CD8-positive, alpha-beta memory T cell (primary cell): ENCODE measurements at regions not wholly inside any gene's neighbourhood (a gene's known extent, or its start where the extent isn't known, plus 50 kb on each side); places are given as distances from the start of the nearest gene placed in this dataset.

Experiments
- CTCF ChIA-PET: fragments of 350-600 bp; sonication (Branson Sonifier 250); formaldehyde crosslinking; loops from one replicate; lab custom pipeline; 2021; ENCODE audit warnings: antibody characterized with exemption; lab: Charles Lee
- POLR2A ChIA-PET: fragments of 350-600 bp; sonication (Branson Sonifier 250); formaldehyde crosslinking; loops from one replicate; lab custom pipeline; 2021; ENCODE audit warnings: antibody characterized with exemption; lab: Charles Lee
- DNase-seq, 5 donors: peaks; one replicate each; pipeline versions ENCODE4 v3.0.0 to v3.0.0-alpha.2; 2020 to 2022; ENCODE audit warnings: mixed read lengths in 1 of 5
- H3K27ac ChIP-seq: one replicate; pipeline ENCODE4 v1.7.0; 2013; ENCODE audit warnings: low read depth, mild to moderate bottlenecking, low read length, moderate library complexity
- H3K27me3 ChIP-seq: 2 replicates; pipeline ENCODE4 v1.7.0; 2013; ENCODE audit warnings: low read length, mild to moderate bottlenecking; ENCODE audit not compliant: insufficient read depth, poor library complexity, severe bottlenecking
- H3K36me3 ChIP-seq: 2 replicates; pipeline ENCODE4 v1.7.0; 2013; ENCODE audit warnings: mild to moderate bottlenecking, low read length, moderate library complexity; ENCODE audit not compliant: insufficient read depth
- H3K4me1 ChIP-seq: 2 replicates; pipeline ENCODE4 v1.7.0; 2013; ENCODE audit warnings: mild to moderate bottlenecking, low read length, moderate library complexity; ENCODE audit not compliant: insufficient read depth
- H3K4me3 ChIP-seq: 2 replicates; pipeline ENCODE4 v1.7.0; 2013; ENCODE audit warnings: mild to moderate bottlenecking, low read length
- H3K9me3 ChIP-seq: 2 replicates; pipeline ENCODE4 v1.7.0; 2013; ENCODE audit warnings: mild to moderate bottlenecking, low read length
- H3K27ac Mint-ChIP-seq, 8 donors: one replicate each; pipeline ENCODE4 v1.8.0; 2020 to 2021; ENCODE audit warnings: mixed read lengths in 8 of 8, mild to moderate bottlenecking in 6 of 8, inconsistent platforms in 3 of 8, moderate library complexity in 3 of 8
- H3K27me3 Mint-ChIP-seq, 2 donors: one replicate each; pipeline ENCODE4 v1.8.0; 2020 to 2021; ENCODE audit warnings: mixed read lengths in 2 of 2, mild to moderate bottlenecking in 1 of 2, moderate library complexity in 1 of 2
- H3K36me3 Mint-ChIP-seq, 3 donors: one replicate each; pipeline ENCODE4 v1.8.0; 2020 to 2021; ENCODE audit warnings: mixed read lengths in 3 of 3, inconsistent platforms in 1 of 3, mild to moderate bottlenecking in 1 of 3
- H3K4me1 Mint-ChIP-seq, 3 donors: one replicate each; pipeline ENCODE4 v1.8.0; 2020 to 2021; ENCODE audit warnings: mixed read lengths in 3 of 3, inconsistent platforms in 1 of 3, mild to moderate bottlenecking in 1 of 3
- H3K4me3 Mint-ChIP-seq, 7 donors: one replicate each; pipeline ENCODE4 v1.8.0; 2020 to 2021; ENCODE audit warnings: mixed read lengths in 7 of 7, mild to moderate bottlenecking in 6 of 7, moderate library complexity in 4 of 7, inconsistent platforms in 2 of 7
- H3K9me3 Mint-ChIP-seq, 5 donors: one replicate each; pipeline ENCODE4 v1.8.0; 2020 to 2022; ENCODE audit warnings: mixed read lengths in 5 of 5, mild to moderate bottlenecking in 3 of 5, moderate library complexity in 2 of 5, inconsistent platforms in 1 of 5

DNA sequence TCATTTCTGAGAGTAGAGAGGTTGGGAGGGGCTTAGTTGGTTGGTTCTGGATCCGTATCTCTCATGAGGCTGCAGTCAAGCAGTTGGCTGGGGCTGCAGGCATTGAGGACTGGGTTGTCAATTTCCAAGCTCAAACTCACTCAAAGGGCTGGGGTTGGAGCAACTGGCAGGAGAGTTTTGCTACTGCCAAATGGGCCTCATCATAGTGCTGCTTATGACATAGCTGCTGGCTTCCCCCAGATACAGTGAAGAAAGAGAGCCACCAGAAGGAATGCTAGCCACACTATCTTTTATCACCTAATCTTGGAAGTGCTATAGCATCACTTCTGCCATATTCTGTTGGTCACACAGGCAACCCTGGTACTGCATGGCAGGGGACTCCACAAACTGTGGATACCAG lies 363.5 kb upstream of the USP24 start:
- Mint-ChIP-seq H3K4me1 (no peaks in the 10 kb centered on the region), H3K36me3 (no peaks in the 10 kb centered on the region), H3K4me3 (no peak overlapping the region), H3K27me3 (peaks cover 2 to 17% of the 10 kb centered on the region in 2 donors), H3K9me3 (no peaks in the 10 kb centered on the region), H3K27ac (no peak overlapping the region)
- Histone ChIP-seq H3K27ac (no peak overlapping the region), H3K4me3 (no peak overlapping the region), H3K4me1 (no peaks in the 10 kb centered on the region), H3K9me3 (no peaks in the 10 kb centered on the region), H3K27me3 (no peaks in the 10 kb centered on the region), H3K36me3 (no peaks in the 10 kb centered on the region)
- DNase-seq: no peak
- POLR2A ChIA-PET: no interaction called here
- CTCF ChIA-PET: no interaction called here

- Histone ChIP-seq H3K36me3 (no peaks in the 10 kb centered on the region), H3K27ac (no peak overlapping the region), H3K9me3 (no peaks in the 10 kb centered on the region), H3K27me3 (no peaks in the 10 kb centered on the region), H3K4me1 (no peaks in the 10 kb centered on the region), H3K4me3 (no peak overlapping the region)
- Mint-ChIP-seq H3K36me3 (no peaks in the 10 kb centered on the region), H3K27ac (no peak overlapping the region), H3K27me3 (peaks cover 0 to 15% of the 10 kb centered on the region in 2 donors), H3K4me1 (no peaks in the 10 kb centered on the region), H3K9me3 (no peaks in the 10 kb centered on the region), H3K4me3 (no peak overlapping the region)
- DNase-seq: no peak
- CTCF ChIA-PET: no interaction called here
- POLR2A ChIA-PET: no interaction called here
Measured at GRCh38 chr1:55575571-55576279, 360.6 kb upstream of the USP24 start.

DNA sequence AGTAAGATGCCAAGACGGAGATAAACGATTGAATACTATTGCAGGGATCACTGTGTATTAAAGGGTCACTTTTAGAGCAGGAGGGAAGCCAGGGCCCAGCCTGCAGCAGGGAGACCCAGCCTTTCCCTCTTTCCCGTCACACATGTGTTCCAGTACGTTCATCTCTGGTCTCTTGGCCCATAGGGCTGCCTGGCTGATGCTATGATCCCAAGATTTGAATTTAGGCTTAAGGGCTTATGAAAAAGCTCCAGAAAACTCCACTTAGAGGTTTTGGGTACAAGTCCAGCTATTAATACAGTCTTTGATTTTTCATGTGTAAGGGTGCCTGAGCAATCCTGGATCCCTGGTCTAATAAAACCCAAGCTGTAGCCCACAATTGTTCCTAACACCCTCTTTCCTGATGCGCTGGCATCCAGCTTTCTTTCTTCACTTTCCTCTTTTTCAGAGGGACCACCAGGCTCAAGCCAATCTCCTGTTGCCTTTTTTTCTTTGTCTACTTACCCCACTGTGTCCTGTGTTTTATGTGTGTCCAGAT lies 359.6 kb upstream of the USP24 start:
- peaks cover 0 to 17% of the 10 kb centered on the region in 2 donors for H3K27me3 Mint-ChIP-seq
- Histone ChIP-seq H3K36me3 (no peaks in the 10 kb centered on the region), H3K27ac (no peak overlapping the region), H3K4me1 (no peaks in the 10 kb centered on the region), H3K27me3 (no peaks in the 10 kb centered on the region), H3K9me3 (no peaks in the 10 kb centered on the region), H3K4me3 (no peak overlapping the region)
- no peaks in the 10 kb centered on the region for H3K36me3 Mint-ChIP-seq
- POLR2A ChIA-PET: no interaction called here
- no peak overlapping the region for H3K4me3 Mint-ChIP-seq
- no peaks in the 10 kb centered on the region for H3K4me1 Mint-ChIP-seq
- CTCF ChIA-PET: no interaction called here
- no peaks in the 10 kb centered on the region for H3K9me3 Mint-ChIP-seq
- no peak overlapping the region for H3K27ac Mint-ChIP-seq
- DNase-seq: no peak

GRCh38 chr1:55572878-55573734 lies 357.9 kb upstream of the USP24 start:
- Mint-ChIP-seq H3K27ac (no peak overlapping the region), H3K27me3 (peaks cover 0 to 14% of the 10 kb centered on the region in 2 donors), H3K4me3 (no peak overlapping the region), H3K4me1 (no peaks in the 10 kb centered on the region), H3K9me3 (peaks cover 0 to 3% (median 0%) of the 10 kb centered on the region in 5 donors), H3K36me3 (no peaks in the 10 kb centered on the region)
- Histone ChIP-seq H3K4me1 (no peaks in the 10 kb centered on the region), H3K27ac (no peak overlapping the region), H3K36me3 (no peaks in the 10 kb centered on the region), H3K9me3 (no peaks in the 10 kb centered on the region), H3K4me3 (no peak overlapping the region), H3K27me3 (no peaks in the 10 kb centered on the region)
- no peak for DNase-seq
- POLR2A ChIA-PET: no interaction called here
- CTCF ChIA-PET: no interaction called here

DNA sequence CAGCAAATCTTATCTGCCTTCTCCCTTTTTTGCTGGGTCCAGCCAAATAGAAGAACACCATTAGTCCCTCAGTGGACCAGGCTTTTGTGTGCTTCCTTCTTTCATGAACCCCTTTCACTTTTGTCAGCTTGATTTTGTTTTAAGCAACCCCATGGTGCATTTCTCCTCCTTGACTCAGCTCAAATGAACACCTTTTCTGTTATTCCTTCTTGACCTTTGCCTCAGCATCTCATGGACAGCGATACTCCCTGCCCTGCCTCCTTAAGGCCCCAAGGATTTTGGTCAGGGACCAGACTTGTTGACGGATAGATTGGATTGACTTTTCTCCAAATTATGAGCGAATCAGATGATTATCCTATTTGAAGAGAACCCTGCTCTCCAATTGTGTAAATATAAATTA lies 356.6 kb upstream of the USP24 start:
- Mint-ChIP-seq H3K27ac (no peak overlapping the region), H3K9me3 (peaks cover 0 to 3% (median 0%) of the 10 kb centered on the region in 5 donors), H3K4me3 (no peak overlapping the region), H3K4me1 (no peaks in the 10 kb centered on the region), H3K36me3 (no peaks in the 10 kb centered on the region), H3K27me3 (peaks cover 1 to 11% of the 10 kb centered on the region in 2 donors)
- ChIA-PET CTCF (no interaction called here), POLR2A (no interaction called here)
- Histone ChIP-seq H3K36me3 (no peaks in the 10 kb centered on the region), H3K4me1 (no peaks in the 10 kb centered on the region), H3K27me3 (no peaks in the 10 kb centered on the region), H3K27ac (no peak overlapping the region), H3K9me3 (no peaks in the 10 kb centered on the region), H3K4me3 (no peak overlapping the region)
- DNase-seq: no peak

DNA sequence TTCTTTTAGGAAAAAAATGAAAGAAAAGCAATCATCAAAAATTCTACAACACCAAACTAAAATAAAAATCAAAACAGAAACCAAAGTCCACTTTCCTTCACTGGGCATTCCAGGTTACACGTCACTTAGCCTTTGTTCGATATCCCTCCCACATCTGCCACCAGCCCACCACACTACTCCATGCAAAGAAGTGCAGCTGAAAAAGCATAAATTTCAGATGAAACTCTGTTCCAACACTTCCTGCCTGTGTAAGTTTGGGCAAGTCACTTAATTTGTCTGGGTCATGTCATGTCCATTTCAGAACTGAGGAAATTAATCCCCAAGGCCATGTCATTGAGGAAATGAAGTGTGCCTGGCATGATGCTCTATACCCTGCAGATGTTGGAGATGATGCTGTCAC lies 354.3 kb upstream of the USP24 start:
- no peaks in the 10 kb centered on the region for H3K36me3 Mint-ChIP-seq
- Histone ChIP-seq H3K27ac (no peak overlapping the region), H3K36me3 (no peaks in the 10 kb centered on the region), H3K4me1 (no peaks in the 10 kb centered on the region), H3K4me3 (no peak overlapping the region), H3K27me3 (no peaks in the 10 kb centered on the region), H3K9me3 (no peaks in the 10 kb centered on the region)
- H3K9me3 Mint-ChIP-seq: peaks cover 0 to 3% (median 2%) of the 10 kb centered on the region in 5 donors
- no peaks in the 10 kb centered on the region for H3K4me1 Mint-ChIP-seq
- H3K27me3 Mint-ChIP-seq: peaks cover 2 to 7% of the 10 kb centered on the region in 2 donors
- H3K4me3 Mint-ChIP-seq: peak overlapping the region in 1 of 7 donors; percentile 57
- CTCF ChIA-PET: no interaction called here
- H3K27ac Mint-ChIP-seq: no peak overlapping the region
- no peak for DNase-seq
- POLR2A ChIA-PET: no interaction called here

- H3K9me3 Mint-ChIP-seq: peaks cover 0 to 3% (median 2%) of the 10 kb centered on the region in 5 donors
- H3K27ac Mint-ChIP-seq: no peak overlapping the region
- no peaks in the 10 kb centered on the region for H3K4me1 Mint-ChIP-seq
- H3K27me3 Mint-ChIP-seq: peaks cover 2 to 7% of the 10 kb centered on the region in 2 donors
- Histone ChIP-seq H3K27me3 (no peaks in the 10 kb centered on the region), H3K36me3 (no peaks in the 10 kb centered on the region), H3K9me3 (no peaks in the 10 kb centered on the region), H3K4me1 (no peaks in the 10 kb centered on the region), H3K4me3 (no peak overlapping the region), H3K27ac (no peak overlapping the region)
- ChIA-PET POLR2A (no interaction called here), CTCF (no interaction called here)
- H3K36me3 Mint-ChIP-seq: no peaks in the 10 kb centered on the region
- H3K4me3 Mint-ChIP-seq: no peak overlapping the region
- no peak for DNase-seq
Measured at GRCh38 chr1:55568732-55569131, 353.6 kb upstream of the USP24 start.

- Histone ChIP-seq H3K36me3 (no peaks in the 10 kb centered on the region), H3K9me3 (no peaks in the 10 kb centered on the region), H3K4me1 (no peaks in the 10 kb centered on the region), H3K4me3 (no peak overlapping the region), H3K27ac (no peak overlapping the region), H3K27me3 (no peaks in the 10 kb centered on the region)
- no peak overlapping the region for H3K4me3 Mint-ChIP-seq
- peaks cover 0 to 3% (median 0%) of the 10 kb centered on the region in 5 donors for H3K9me3 Mint-ChIP-seq
- no peak overlapping the region for H3K27ac Mint-ChIP-seq
- POLR2A ChIA-PET: no interaction called here
- CTCF ChIA-PET: no interaction called here
- H3K27me3 Mint-ChIP-seq: no peaks in the 10 kb centered on the region
- DNase-seq: no peak
- H3K4me1 Mint-ChIP-seq: no peaks in the 10 kb centered on the region
- H3K36me3 Mint-ChIP-seq: no peaks in the 10 kb centered on the region
Measured at GRCh38 chr1:55560266-55560665, 345.1 kb upstream of the USP24 start.
